GM12864 (cell line): ENCODE measurements at regions not wholly inside any gene's neighbourhood (a gene's known extent, or its start where the extent isn't known, plus 50 kb on each side); places are given as distances from the start of the nearest gene placed in this dataset.

Experiments
- DNase-seq: peaks from one replicate; pipeline ENCODE4 v3.0.0-alpha.2; 2011; ENCODE audit warnings: low read depth
- H3K4me3 ChIP-seq: 2 replicates; pipeline ENCODE4 v1.5.1; 2011; ENCODE audit warnings: mild to moderate bottlenecking, low read depth, low read length, control low read depth
- TF ChIP-seq, protein P1 (sequence below): IDR thresholded peaks from 2 replicates; pipeline ENCODE4 v1.5.1; 2011; ENCODE audit warnings: low read depth, mild to moderate bottlenecking, moderate library complexity, low read length, control low read depth, inconsistent platforms; ENCODE audit errors: missing control alignments

DNA sequence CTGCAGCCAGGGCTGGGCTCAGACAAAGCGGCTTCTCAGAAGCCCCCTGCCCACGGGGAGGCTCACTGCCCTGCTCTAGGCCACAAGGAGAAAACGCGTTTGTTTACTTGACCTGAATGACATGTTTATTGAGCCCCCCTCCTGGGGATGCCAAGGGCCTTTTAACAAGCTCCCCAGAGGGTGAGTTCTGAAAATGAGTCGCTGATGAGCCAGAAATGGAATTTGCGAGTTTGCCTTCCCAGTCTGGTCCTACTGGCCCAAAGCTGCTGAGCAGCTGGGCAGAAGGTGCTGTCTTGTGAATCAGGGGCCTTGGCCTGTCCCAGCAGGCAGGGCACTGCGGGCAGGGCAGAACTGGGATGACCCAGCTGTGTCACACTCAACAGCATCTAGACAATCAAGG, 120.6 kb downstream of the SYF2 start:
- no peak overlapping the region for H3K4me3 ChIP-seq
- TF ChIP-seq, protein P1, sequence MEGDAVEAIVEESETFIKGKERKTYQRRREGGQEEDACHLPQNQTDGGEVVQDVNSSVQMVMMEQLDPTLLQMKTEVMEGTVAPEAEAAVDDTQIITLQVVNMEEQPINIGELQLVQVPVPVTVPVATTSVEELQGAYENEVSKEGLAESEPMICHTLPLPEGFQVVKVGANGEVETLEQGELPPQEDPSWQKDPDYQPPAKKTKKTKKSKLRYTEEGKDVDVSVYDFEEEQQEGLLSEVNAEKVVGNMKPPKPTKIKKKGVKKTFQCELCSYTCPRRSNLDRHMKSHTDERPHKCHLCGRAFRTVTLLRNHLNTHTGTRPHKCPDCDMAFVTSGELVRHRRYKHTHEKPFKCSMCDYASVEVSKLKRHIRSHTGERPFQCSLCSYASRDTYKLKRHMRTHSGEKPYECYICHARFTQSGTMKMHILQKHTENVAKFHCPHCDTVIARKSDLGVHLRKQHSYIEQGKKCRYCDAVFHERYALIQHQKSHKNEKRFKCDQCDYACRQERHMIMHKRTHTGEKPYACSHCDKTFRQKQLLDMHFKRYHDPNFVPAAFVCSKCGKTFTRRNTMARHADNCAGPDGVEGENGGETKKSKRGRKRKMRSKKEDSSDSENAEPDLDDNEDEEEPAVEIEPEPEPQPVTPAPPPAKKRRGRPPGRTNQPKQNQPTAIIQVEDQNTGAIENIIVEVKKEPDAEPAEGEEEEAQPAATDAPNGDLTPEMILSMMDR: no peak
- DNase-seq: no peak

DNA sequence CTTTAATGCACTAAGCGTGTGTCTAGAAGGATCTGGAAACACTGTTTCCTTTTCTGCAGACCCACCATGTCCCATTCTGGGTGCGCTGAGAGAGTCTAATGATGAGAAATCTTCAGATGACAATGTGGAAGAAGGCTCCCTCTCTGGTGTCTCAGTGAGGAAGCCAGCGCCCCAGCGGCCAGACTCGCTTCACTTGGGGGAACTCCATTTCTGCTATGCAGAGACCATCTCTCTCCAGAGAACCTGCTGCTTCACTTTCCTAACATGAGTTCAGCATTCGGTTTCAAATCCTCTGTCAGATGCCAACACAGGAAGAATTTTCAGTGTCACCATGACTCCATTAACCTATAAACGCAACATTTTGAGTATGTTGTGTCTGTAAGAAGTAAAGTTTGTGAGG, 121.8 kb downstream of the SYF2 start:
- H3K4me3 ChIP-seq: no peak overlapping the region
- TF ChIP-seq, protein P1: no peak

DNA sequence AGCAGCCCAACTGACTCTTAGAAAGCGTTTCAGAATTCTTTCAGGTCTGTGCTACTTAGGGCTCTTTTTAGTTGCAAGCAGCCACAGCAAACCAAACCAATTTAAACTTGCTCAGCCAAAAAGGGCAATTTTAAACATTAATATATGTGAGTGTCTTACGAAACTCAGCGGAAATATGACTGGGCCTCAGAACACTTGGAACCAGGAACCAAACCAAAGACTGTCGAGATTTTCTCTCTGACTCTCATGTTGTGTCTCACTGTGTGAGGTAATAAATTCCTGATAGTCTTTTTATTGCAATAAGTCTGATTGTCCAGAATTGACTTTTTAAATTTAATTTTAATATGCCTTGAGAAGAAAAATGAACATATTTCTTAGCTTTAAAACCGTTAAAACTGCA, 122.3 kb downstream of the SYF2 start:
- no peak overlapping the region for H3K4me3 ChIP-seq
- TF ChIP-seq, protein P1: no peak
- DNase-seq: no peak

More for the DNA sequence above, 121.8 kb downstream of the SYF2 start:
- no peak for DNase-seq

DNA sequence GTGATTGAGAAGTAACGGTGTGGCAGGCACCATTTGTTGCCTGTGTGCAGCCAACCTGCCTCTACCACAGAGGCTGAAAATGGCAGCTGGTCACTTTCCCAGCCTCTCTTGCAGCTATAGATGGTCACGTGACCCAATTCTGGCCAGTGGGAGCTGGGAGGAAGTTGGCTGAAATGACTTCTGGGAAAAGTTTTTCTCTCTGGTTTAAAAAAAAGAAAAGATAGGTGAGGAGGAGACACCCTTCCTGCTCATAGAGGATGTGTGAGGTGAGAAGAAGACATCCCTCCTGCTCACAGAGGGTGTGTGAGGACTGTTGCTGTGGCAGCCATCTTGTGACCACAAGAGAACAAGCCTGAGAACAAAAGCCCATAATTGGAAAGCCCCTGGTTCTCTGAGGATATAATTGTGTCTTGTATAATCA, 122.8 kb downstream of the SYF2 start:
- TF ChIP-seq, protein P1: no peak

DNA sequence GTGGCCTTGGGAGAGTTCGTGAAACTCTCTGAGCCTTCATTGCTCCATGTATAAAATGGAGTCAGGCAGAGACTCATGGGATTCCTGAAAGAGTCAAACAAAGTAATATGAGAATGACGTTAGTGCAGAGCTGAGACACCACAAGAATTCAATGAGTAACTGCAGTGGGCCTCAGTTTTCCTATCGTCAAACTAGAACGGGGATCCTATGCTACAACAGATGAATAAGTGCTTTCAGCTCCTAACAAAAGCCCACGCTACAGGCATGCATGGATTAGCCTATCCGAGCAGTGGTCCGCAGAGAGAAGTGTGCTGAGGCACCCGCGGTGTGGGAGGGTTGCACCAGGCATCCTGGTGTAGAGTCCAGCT, 124.7 kb downstream of the SYF2 start:
- TF ChIP-seq, protein P1: no peak

More for the DNA sequence above, 122.8 kb downstream of the SYF2 start:
- H3K4me3 ChIP-seq: no peak overlapping the region
- no peak for DNase-seq

DNA sequence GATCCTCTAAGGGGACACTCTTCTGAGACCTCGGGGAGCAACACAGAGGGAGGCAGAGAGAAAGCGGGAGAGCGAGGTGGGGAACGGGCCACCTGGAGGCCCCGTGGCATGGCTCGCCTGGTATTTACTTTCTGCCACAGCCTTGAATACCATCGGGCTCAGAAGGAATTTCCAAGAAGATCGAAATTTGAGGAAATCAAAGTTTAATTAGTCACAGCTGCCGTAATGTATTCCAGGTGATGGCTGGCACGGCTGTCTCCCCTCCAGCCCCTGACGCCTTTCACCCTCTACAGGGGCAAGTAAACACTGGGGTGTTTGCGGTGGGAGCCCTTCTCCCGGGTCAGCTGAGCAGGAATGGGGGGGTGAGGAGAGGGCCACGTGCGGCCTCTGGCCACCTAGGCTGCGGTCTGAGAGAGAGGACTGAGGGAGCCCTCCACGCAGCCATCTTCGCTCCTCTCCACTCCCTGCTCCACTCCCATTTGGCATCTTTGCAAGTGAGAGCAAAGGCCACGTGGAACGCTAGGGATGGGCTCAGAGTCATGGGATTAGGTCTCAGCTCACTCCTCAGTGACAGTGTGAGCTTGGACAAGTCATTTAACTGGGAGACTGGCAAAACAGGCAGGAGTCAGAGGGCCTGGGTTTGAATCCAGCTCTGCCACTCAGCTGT, 125.2 kb downstream of the SYF2 start:
- DNase-seq: no peak
- TF ChIP-seq, protein P1: no peak
- no peak overlapping the region for H3K4me3 ChIP-seq

More for the DNA sequence above, 124.7 kb downstream of the SYF2 start:
- DNase-seq: no peak
- H3K4me3 ChIP-seq: no peak overlapping the region

DNA sequence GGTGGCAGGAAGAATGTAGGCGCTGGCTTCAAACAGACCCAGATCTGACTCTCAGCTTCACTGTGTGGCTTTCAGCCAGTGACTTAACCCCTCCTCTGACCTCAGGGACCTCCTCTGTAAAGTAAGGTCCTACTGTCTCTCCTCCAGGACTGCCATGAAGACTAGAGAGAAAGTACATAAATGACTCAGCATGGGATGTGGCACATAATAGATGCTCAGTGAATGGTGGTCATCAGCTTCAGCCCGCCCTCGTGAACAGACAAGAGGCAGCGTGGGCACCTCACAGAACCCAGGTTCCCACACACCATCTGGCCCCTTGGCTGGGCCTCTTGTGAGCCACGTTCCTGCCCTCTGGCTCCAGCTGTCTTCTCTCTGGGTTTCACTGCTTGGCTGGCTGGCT, 126.0 kb downstream of the SYF2 start:
- peak; percentile 49 for DNase-seq
- H3K4me3 ChIP-seq: no peak overlapping the region
- TF ChIP-seq, protein P1: no peak
